ENCODE measurements at regions not wholly inside any gene's neighbourhood (a gene's known extent, or its start where the extent isn't known, plus 50 kb on each side); places are given as distances from the start of the nearest gene placed in this dataset.

DNA sequence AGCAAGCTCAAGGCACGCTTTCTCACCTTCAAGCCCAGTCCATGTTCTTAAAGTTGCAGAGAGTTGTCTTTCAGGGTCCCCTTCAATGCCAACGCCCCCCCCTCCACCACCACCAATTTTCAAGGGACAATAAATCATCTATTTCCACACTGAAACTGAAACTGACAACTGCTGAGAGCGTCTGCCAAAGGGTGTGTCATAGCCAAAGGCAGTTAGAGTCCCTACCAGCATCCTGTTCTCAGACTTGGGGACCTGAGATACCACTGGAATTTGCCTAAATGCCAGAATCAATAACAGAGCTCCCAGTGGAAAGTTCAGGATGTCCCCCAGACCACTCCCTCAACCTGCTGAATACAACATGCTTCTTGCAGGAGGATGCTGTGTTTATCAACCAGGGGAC is 133.2 kb upstream of the SOX9 start:
- TF ChIP-seq, protein P1, sequence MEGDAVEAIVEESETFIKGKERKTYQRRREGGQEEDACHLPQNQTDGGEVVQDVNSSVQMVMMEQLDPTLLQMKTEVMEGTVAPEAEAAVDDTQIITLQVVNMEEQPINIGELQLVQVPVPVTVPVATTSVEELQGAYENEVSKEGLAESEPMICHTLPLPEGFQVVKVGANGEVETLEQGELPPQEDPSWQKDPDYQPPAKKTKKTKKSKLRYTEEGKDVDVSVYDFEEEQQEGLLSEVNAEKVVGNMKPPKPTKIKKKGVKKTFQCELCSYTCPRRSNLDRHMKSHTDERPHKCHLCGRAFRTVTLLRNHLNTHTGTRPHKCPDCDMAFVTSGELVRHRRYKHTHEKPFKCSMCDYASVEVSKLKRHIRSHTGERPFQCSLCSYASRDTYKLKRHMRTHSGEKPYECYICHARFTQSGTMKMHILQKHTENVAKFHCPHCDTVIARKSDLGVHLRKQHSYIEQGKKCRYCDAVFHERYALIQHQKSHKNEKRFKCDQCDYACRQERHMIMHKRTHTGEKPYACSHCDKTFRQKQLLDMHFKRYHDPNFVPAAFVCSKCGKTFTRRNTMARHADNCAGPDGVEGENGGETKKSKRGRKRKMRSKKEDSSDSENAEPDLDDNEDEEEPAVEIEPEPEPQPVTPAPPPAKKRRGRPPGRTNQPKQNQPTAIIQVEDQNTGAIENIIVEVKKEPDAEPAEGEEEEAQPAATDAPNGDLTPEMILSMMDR (IDR thresholded peaks at IDR 0.05; ENCODE audit: insufficient read depth, low read length, poor library complexity, severe bottlenecking): no peak
- no peak for TF ChIP-seq EZH2phosphoT487 (conservative IDR thresholded peaks at IDR 0.05; ENCODE audit: low read length)
